NCI-H1694 (cell line): ENCODE measurements at regions not wholly inside any gene's neighbourhood (a gene's known extent, or its start where the extent isn't known, plus 50 kb on each side); places are given as distances from the start of the nearest gene placed in this dataset.
"Not testable (repeated sequence)": the region's sequence is repeated elsewhere in the genome, so short reads cannot be mapped to it uniquely, and the experiment has no call there.

ENCODE experiments used
- DNase-seq: peaks from one replicate; lab custom pipeline; 2025; lab: John Stamatoyannopoulos, UW

- no peak for DNase-seq
Measured at GRCh38 chr3:151675858-151676615, 57.7 kb upstream of the AADACL2 start.

- no peak for DNase-seq
Measured at GRCh38 chr3:151673974-151674373, 59.8 kb upstream of the AADACL2 start.

GRCh38 chr3:151667762-151668161 lies 66.0 kb upstream of the AADACL2 start:
- DNase-seq = not testable (repeated sequence)

- no peak for DNase-seq
Measured at GRCh38 chr3:151660885-151661284, 72.8 kb upstream of the AADACL2 start.

- DNase-seq = no peak
Measured at GRCh38 chr3:151644986-151645385, 88.7 kb upstream of the AADACL2 start.

- no peak for DNase-seq
Measured at GRCh38 chr3:151644020-151644620, 89.6 kb upstream of the AADACL2 start.

GRCh38 chr3:151639418-151639740 lies 94.3 kb upstream of the AADACL2 start:
- no peak for DNase-seq

- no peak for DNase-seq
Measured at GRCh38 chr3:151638555-151639417, 94.9 kb upstream of the AADACL2 start.

- peak; percentile 12 for DNase-seq
Measured at GRCh38 chr3:151635905-151636304, 97.8 kb upstream of the AADACL2 start.

- DNase-seq = no peak
Measured at GRCh38 chr3:151631946-151632345, 101.8 kb upstream of the AADACL2 start.

- peak; percentile 66 for DNase-seq
Measured at GRCh38 chr3:151630938-151631441, 102.7 kb upstream of the AADACL2 start.

GRCh38 chr3:151630035-151630434 lies 103.7 kb upstream of the AADACL2 start:
- no peak for DNase-seq

- no peak for DNase-seq
Measured at GRCh38 chr3:151625586-151625985, 108.1 kb upstream of the AADACL2 start.

- no peak for DNase-seq
Measured at GRCh38 chr3:151625086-151625485, 108.6 kb upstream of the AADACL2 start.

GRCh38 chr3:151620071-151620470 lies 113.7 kb upstream of the AADACL2 start:
- no peak for DNase-seq

- no peak for DNase-seq
Measured at GRCh38 chr3:151615464-151615863, 118.3 kb upstream of the AADACL2 start.

- DNase-seq = no peak
Measured at GRCh38 chr3:151612115-151612514, 121.6 kb upstream of the AADACL2 start.

- DNase-seq = no peak
Measured at GRCh38 chr3:151611419-151611818, 122.3 kb upstream of the AADACL2 start.

- DNase-seq = no peak
Measured at GRCh38 chr3:151609491-151609890, 124.2 kb upstream of the AADACL2 start.

- DNase-seq = no peak
Measured at GRCh38 chr3:151604891-151605290, 128.8 kb upstream of the AADACL2 start.

- no peak for DNase-seq
Measured at GRCh38 chr3:151600783-151601182, 132.9 kb upstream of the AADACL2 start.

GRCh38 chr3:151599103-151599672 lies 134.5 kb upstream of the AADACL2 start:
- DNase-seq = no peak
